Stimulated activated CD8-positive, alpha-beta memory T cell treated with anti-CD3 and anti-CD28 coated beads, Interleukin-4, amount 100 ng/mL, for 4 hours (primary cell): ENCODE measurements at regions not wholly inside any gene's neighbourhood (a gene's known extent, or its start where the extent isn't known, plus 50 kb on each side); places are given as distances from the start of the nearest gene placed in this dataset.

Experiments used
- DNase-seq, 2 donors: peaks; one replicate each; pipeline ENCODE4 v3.0.0-alpha.2; 2020; ENCODE audit warnings: low read depth in 2 of 2, low spot score in 1 of 2

- no peak for DNase-seq
Observed at GRCh38 chr13:30004204-30004603, 153.8 kb upstream of the UBL3 start.

- no peak for DNase-seq
Observed at GRCh38 chr13:30002577-30002976, 152.2 kb upstream of the UBL3 start.

GRCh38 chr13:30000370-30000765 lies 150.0 kb upstream of the UBL3 start:
- DNase-seq, result no peak

- no peak for DNase-seq
Observed at GRCh38 chr13:29999492-30000369, 149.3 kb upstream of the UBL3 start.

- DNase-seq, result no peak
Observed at GRCh38 chr13:29996316-29996715, 145.9 kb upstream of the UBL3 start.

- DNase-seq, result no peak
Observed at GRCh38 chr13:29994911-29995595, 144.6 kb upstream of the UBL3 start.

- no peak for DNase-seq
Observed at GRCh38 chr13:29993716-29994488, 143.5 kb upstream of the UBL3 start.

GRCh38 chr13:29993196-29993595 lies 142.8 kb upstream of the UBL3 start:
- no peak for DNase-seq

- DNase-seq, result no peak
Observed at GRCh38 chr13:29991343-29991742, 140.9 kb upstream of the UBL3 start.

GRCh38 chr13:29987340-29987739 lies 136.9 kb upstream of the UBL3 start:
- DNase-seq, result no peak

- DNase-seq, result no peak
Observed at GRCh38 chr13:29980339-29980738, 129.9 kb upstream of the UBL3 start.

GRCh38 chr13:29978211-29978610 lies 127.8 kb upstream of the UBL3 start:
- DNase-seq, result no peak

GRCh38 chr13:29977476-29978120 lies 127.2 kb upstream of the UBL3 start:
- no peak for DNase-seq

- no peak for DNase-seq
Observed at GRCh38 chr13:29976535-29976934, 126.1 kb upstream of the UBL3 start.

GRCh38 chr13:29975283-29975682 lies 124.9 kb upstream of the UBL3 start:
- DNase-seq, result no peak

- DNase-seq, result no peak
Observed at GRCh38 chr13:29969286-29969685, 118.9 kb upstream of the UBL3 start.

- DNase-seq, result no peak
Observed at GRCh38 chr13:29964181-29964845, 113.9 kb upstream of the UBL3 start.

- DNase-seq, result no peak
Observed at GRCh38 chr13:29963089-29963488, 112.7 kb upstream of the UBL3 start.

- DNase-seq, result no peak
Observed at GRCh38 chr13:29961036-29961670, 110.7 kb upstream of the UBL3 start.

GRCh38 chr13:29959603-29960002 lies 109.2 kb upstream of the UBL3 start:
- DNase-seq, result no peak
